NCI-H510A (cell line): ENCODE measurements at regions not wholly inside any gene's neighbourhood (a gene's known extent, or its start where the extent isn't known, plus 50 kb on each side); places are given as distances from the start of the nearest gene placed in this dataset.

ENCODE experiments used
- DNase-seq: peaks from one replicate; lab custom pipeline; 2025; lab: John Stamatoyannopoulos, UW

DNA sequence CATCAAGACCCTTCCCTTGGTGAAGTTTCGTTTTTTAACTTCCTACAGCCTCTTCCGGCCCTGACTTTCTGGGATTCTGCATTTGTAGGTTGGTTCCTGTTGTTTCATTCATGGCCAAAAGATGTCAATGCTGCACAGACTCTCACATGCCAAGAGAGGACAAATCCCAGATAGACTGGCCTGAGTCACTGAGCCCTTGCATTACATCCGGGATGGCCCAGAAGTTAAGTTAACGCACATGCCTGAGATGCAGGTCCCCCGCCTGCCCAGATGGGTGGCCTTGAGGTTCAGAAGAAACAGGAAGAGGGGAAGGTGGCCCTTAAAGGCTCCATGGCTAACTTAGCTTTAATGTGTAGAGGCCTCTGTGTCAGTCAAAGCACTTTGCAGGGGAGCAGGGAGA is 51.6 kb upstream of the SRGAP3 start:
- DNase-seq: no peak

GRCh38 chr3:9301798-9302197 is 52.4 kb upstream of the SRGAP3 start:
- no peak for DNase-seq

DNA sequence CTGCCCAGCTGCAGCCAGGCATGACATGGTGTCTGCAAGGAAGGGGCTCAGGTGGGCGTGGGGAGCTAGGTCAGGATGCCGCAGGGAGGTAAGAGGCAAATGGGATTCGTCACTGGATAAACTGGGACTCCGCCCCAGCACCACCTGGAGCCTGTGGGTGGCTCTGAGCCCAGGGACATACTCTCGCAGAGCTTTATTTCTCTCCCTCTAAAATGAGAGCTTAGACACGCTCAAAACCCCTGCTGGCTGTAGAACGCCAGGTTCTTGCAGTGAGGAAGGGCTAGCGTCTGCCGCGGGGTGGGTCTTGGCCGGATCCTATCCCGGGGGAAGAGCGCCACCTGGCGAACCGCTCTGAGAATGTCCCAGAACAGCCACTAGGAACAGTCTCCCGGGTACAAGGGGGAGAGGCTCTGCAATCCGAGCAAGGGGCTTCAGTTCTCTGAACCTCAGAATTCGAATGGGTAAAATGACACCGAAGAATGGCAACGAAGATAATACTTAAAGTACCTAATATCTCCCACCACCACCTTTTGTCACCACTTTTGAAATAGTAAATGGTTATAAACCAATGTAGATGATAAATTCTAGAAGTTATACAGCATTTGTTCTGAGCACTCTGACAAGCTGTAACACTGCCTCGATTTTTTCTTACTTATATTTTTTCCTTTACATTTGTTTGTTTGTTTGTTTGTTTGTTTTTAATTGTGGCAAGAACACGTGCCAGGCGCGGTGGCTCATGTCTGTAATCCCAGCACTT is 53.2 kb upstream of the SRGAP3 start:
- peak; percentile 37 for DNase-seq

- no peak for DNase-seq
Measured at GRCh38 chr3:9308298-9308990, 54.4 kb upstream of the THUMPD3 start.

GRCh38 chr3:9310043-9310442 is 52.8 kb upstream of the THUMPD3 start:
- no peak for DNase-seq

DNA sequence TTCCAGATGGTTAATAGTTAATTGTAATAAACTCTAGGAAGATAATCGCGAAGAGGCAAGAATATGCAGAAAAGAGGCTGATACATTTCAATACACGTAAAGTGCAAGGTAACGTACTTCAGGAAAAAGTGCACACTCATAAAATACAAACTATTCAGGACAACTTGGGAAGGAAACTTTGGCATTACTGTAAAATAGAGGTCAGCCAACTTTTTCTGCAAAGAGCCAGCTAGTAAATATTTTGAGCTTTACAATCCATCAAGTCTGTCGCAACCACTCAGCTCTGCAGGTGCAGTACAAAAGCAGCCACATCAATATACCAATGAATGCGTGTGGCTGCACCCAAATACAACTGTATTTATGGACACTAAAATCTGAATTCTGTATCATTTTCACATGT is 51.6 kb upstream of the THUMPD3 start:
- DNase-seq: no peak
